Fibroblast of lung (primary cell): ENCODE measurements at regions not wholly inside any gene's neighbourhood (a gene's known extent, or its start where the extent isn't known, plus 50 kb on each side); places are given as distances from the start of the nearest gene placed in this dataset.
"Not testable (repeated sequence)": the region's sequence is repeated elsewhere in the genome, so short reads cannot be mapped to it uniquely, and the experiment has no call there.

Source experiments
- DNase-seq, 2 donors: peaks; one replicate each; pipeline versions ENCODE4 v3.0.0 to v3.0.0-alpha.2; 2010; ENCODE audit warnings: low read depth in 2 of 2
- H2AFZ ChIP-seq: 2 replicates; pipeline ENCODE4 v1.5.1; 2012; ENCODE audit warnings: low read length, control low read depth, inconsistent platforms
- H3K27ac ChIP-seq: 2 replicates; pipeline ENCODE4 v1.5.1; 2011; ENCODE audit warnings: low read length, control low read depth; ENCODE audit not compliant: insufficient read depth
- H3K27me3 ChIP-seq: 2 replicates; pipeline ENCODE4 v1.5.1; 2011; ENCODE audit warnings: mild to moderate bottlenecking, low read length; ENCODE audit not compliant: control insufficient read depth, insufficient read depth
- H3K36me3 ChIP-seq: 2 replicates; pipeline ENCODE4 v1.5.1; 2011; ENCODE audit warnings: low read length; ENCODE audit not compliant: control insufficient read depth, insufficient read depth
- H3K4me1 ChIP-seq: 2 replicates; pipeline ENCODE4 v1.5.1; 2011; ENCODE audit warnings: low read length; ENCODE audit not compliant: control insufficient read depth, insufficient read depth; ENCODE audit errors: extremely low read depth
- H3K4me2 ChIP-seq: 2 replicates; pipeline ENCODE4 v1.5.1; 2011; ENCODE audit warnings: low read length, control low read depth; ENCODE audit not compliant: insufficient read depth; ENCODE audit errors: extremely low read depth
- H3K4me3 ChIP-seq, 4 experiments: fragments of 200-600 bp in 1 of 4; sonication (generic) in 1 of 4; replicated peaks in 1 of 4; 2 replicates each; pipeline ENCODE4 v1.5.1; 2011 to 2016; ENCODE audit warnings: low read length in 4 of 4, low read depth in 3 of 4, mild to moderate bottlenecking in 3 of 4, control low read depth in 2 of 4, inconsistent platforms in 1 of 4, mixed read lengths in 1 of 4; ENCODE audit not compliant: insufficient read depth in 1 of 4; ENCODE audit errors: control extremely low read depth in 1 of 4
- H3K79me2 ChIP-seq: 2 replicates; pipeline ENCODE4 v1.5.1; 2012; ENCODE audit warnings: mild to moderate bottlenecking, low read length, inconsistent platforms; ENCODE audit not compliant: control insufficient read depth, insufficient read depth
- H3K9ac ChIP-seq: 2 replicates; pipeline ENCODE4 v1.5.1; 2011; ENCODE audit warnings: mild to moderate bottlenecking, low read length, control low read depth; ENCODE audit not compliant: insufficient read depth
- H3K9me3 ChIP-seq: 2 replicates; pipeline ENCODE4 v1.5.1; 2012; ENCODE audit warnings: low read depth, low read length; ENCODE audit not compliant: control insufficient read depth, insufficient read depth
- H4K20me1 ChIP-seq: 2 replicates; pipeline ENCODE4 v1.5.1; 2011; ENCODE audit warnings: low read length; ENCODE audit not compliant: control insufficient read depth, insufficient read depth; ENCODE audit errors: extremely low read depth
- CTCF ChIP-seq, 2 donors: IDR thresholded peaks in 1 of 2; conservative IDR thresholded peaks in 1 of 2; 1 replicate in 1 of 2; 2 replicates in 1 of 2; pipeline ENCODE4 v1.5.1; 2011 to 2012; ENCODE audit warnings: low read length in 2 of 2, control low read depth in 1 of 2, inconsistent platforms in 1 of 2, low read depth in 1 of 2, mild to moderate bottlenecking in 1 of 2
- EZH2 ChIP-seq: IDR thresholded peaks from 2 replicates; pipeline ENCODE4 v1.5.1; 2012; ENCODE audit warnings: low read length, control low read depth, mild to moderate bottlenecking; ENCODE audit errors: missing control alignments

- H3K9ac ChIP-seq, result no peak overlapping the region
- H3K4me2 ChIP-seq, result no peak overlapping the region
- H3K4me3 ChIP-seq, result no peak overlapping the region
- no peaks in the 10 kb centered on the region for H3K4me1 ChIP-seq
- TF ChIP-seq EZH2 (no peak), CTCF (conservative IDR thresholded peaks at IDR 0.05 in 1 of 2, IDR thresholded peaks at IDR 0.05 in 1 of 2; ENCODE audit: low read depth in 1 of 2, low read length in 2 of 2) (no peak)
- H4K20me1 ChIP-seq, result no peaks in the 10 kb centered on the region
- H3K36me3 ChIP-seq, result no peaks in the 10 kb centered on the region
- no peaks in the 10 kb centered on the region for H3K9me3 ChIP-seq
- no peak for DNase-seq
- H3K79me2 ChIP-seq, result no peaks in the 10 kb centered on the region
- H2AFZ ChIP-seq, result no peak overlapping the region
- H3K27ac ChIP-seq, result no peak overlapping the region
- no peaks in the 10 kb centered on the region for H3K27me3 ChIP-seq
These were observed 250.8 kb downstream of the ENC1 start for GRCh38 chr5:74389531-74390305.

DNA sequence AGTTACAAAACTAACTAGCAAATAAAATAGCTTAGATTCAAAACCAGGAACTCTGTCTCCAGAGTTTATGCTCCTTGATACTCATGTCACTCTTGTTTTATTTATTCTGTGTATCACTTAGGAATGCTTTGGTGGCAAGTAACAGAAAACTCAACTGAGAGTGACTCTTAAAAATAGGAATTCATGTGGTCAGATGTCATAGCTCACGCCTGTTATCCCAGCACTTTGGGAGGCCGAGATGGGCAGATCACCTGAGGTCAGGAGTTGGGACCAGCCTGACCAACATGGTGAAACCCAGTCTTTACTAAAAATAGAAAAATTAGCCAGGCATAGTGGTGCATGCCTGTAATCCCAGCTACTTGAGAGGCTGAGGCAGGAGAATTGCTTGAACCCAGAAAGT, 252.1 kb downstream of the ENC1 start:
- H4K20me1 ChIP-seq, H3K9ac ChIP-seq, H3K27me3 ChIP-seq, H3K36me3 ChIP-seq, H3K4me2 ChIP-seq, H3K4me3 ChIP-seq, H2AFZ ChIP-seq, H3K79me2 ChIP-seq, H3K9me3 ChIP-seq, H3K27ac ChIP-seq, H3K4me1 ChIP-seq: not testable (repeated sequence)
- DNase-seq, result peak in 1 of 2 donors; percentile 22

DNA sequence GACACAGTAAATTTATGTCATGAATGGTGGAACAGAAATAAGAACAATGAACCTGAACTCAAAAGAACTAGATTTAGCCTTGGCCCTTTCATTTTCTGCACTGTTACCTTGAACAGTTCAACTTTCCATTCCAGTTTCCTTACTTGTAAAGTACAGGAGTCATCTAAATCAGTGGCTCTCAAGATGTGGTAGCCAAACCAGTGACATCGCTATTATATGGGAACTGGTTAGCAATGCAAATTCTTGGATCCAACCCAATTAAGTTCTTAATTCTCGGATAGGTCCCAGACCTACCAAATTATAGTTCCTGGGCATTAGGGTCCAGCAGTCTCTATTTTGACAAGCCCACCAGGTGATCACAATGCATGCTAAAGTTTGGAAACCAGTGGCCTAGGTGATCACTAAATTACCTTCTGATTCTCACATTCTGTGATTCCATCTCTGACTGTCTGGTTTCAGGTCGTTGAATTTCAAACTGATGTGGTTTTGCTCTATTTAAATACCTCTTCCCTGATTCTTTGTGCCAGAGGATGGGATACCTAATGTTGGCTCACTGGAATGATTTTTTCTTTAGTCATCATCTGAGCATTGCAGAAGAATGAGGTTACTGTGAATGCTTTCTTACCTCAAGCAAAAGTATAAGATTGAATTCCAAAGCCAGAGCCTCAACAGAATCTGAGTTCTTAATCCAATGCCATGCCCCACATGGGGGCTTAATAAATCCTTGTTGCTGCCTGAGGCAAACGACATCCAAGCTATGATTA, 253.8 kb downstream of the ENC1 start:
- H3K4me2 ChIP-seq, result no peak overlapping the region

GRCh38 chr5:74384851-74385250, 255.7 kb downstream of the ENC1 start:
- no peaks in the 10 kb centered on the region for H4K20me1 ChIP-seq
- TF ChIP-seq EZH2 (no peak), CTCF (conservative IDR thresholded peaks at IDR 0.05 in 1 of 2, IDR thresholded peaks at IDR 0.05 in 1 of 2; ENCODE audit: low read depth in 1 of 2, low read length in 2 of 2) (no peak)
- H3K4me3 ChIP-seq, result no peak overlapping the region
- no peaks in the 10 kb centered on the region for H3K27me3 ChIP-seq
- H2AFZ ChIP-seq, result no peak overlapping the region
- peak; percentile 19 to 72 for DNase-seq
- H3K79me2 ChIP-seq, result no peaks in the 10 kb centered on the region
- H3K4me1 ChIP-seq, result peaks cover 3% of the 10 kb centered on the region
- no peaks in the 10 kb centered on the region for H3K9me3 ChIP-seq
- H3K4me2 ChIP-seq, result no peak overlapping the region
- H3K36me3 ChIP-seq, result no peaks in the 10 kb centered on the region
- no peak overlapping the region for H3K9ac ChIP-seq
- H3K27ac ChIP-seq, result no peak overlapping the region

More for the DNA sequence above, 253.8 kb downstream of the ENC1 start:
- Histone ChIP-seq H3K9ac (no peak overlapping the region), H4K20me1 (no peaks in the 10 kb centered on the region), H3K4me1 (peaks cover 3% of the 10 kb centered on the region), H3K4me3 (no peak overlapping the region), H3K79me2 (no peaks in the 10 kb centered on the region), H3K9me3 (no peaks in the 10 kb centered on the region), H3K36me3 (no peaks in the 10 kb centered on the region), H3K27ac (no peak overlapping the region), H3K27me3 (no peaks in the 10 kb centered on the region), H2AFZ (no peak overlapping the region)
- DNase-seq, result peak in 1 of 2 donors; percentile 95
- no peak for TF ChIP-seq EZH2
